Right lobe of liver (tissue), 6 donors: ENCODE measurements at regions not wholly inside any gene's neighbourhood (a gene's known extent, or its start where the extent isn't known, plus 50 kb on each side); places are given as distances from the start of the nearest gene placed in this dataset.

Experiments
- ATAC-seq, 4 donors: fragments of 200-7000 bp; cut with Tn5 transposase; one replicate each; pipeline ENCODE4 v1.9.1; 2020; ENCODE audit warnings: mild to moderate bottlenecking in 4 of 4, moderate library complexity in 4 of 4
- DNase-seq, 3 donors: peaks; one replicate each; pipeline ENCODE4 v3.0.0-alpha.2; 2020
- H3K27ac ChIP-seq, 3 donors: fragments of 200-600 bp; one replicate each; pipeline ENCODE4 v1.8.0; 2022
- H3K27me3 ChIP-seq, 2 donors: fragments of 200-600 bp; one replicate each; pipeline ENCODE4 v1.8.0; 2022
- H3K36me3 ChIP-seq, 4 donors: fragments of 200-600 bp; sonication (generic) in 1 of 4; one replicate each; pipeline versions ENCODE4 v1.5.1 to v1.8.0; 2017 to 2022; ENCODE audit warnings: control low read depth in 1 of 4
- H3K4me1 ChIP-seq, 4 donors: fragments of 200-600 bp; sonication (generic) in 1 of 4; one replicate each; pipeline versions ENCODE4 v1.5.1 to v1.8.0; 2017 to 2022; ENCODE audit warnings: control low read depth in 1 of 4
- H3K4me3 ChIP-seq, 3 donors: fragments of 200-600 bp; one replicate each; pipeline ENCODE4 v1.8.0; 2022
- H3K9me3 ChIP-seq, 4 donors: fragments of 200-600 bp; sonication (generic) in 1 of 4; one replicate each; pipeline versions ENCODE4 v1.5.1 to v1.8.0; 2017 to 2022; ENCODE audit warnings: control low read depth in 1 of 4
- CTCF ChIP-seq, 4 donors: fragments of 200-600 bp in 3 of 4; fragments of 450-650 bp in 1 of 4; IDR thresholded peaks; one replicate each; pipeline versions ENCODE4 v1.5.1 to v1.8.0; 2016 to 2022; ENCODE audit warnings: antibody characterized with exemption in 4 of 4, mild to moderate bottlenecking in 2 of 4
- POLR2A ChIP-seq: fragments of 450-650 bp; IDR thresholded peaks from one replicate; pipeline ENCODE4 v1.6.1; 2017; ENCODE audit warnings: antibody characterized with exemption, mild to moderate bottlenecking
- WGBS: methylation state at CpG from one replicate; pipeline ENCODE4 v1.1.6; 2018; ENCODE audit warnings: low coverage, low lambda C conversion rate; ENCODE audit not compliant: insufficient coverage; ENCODE audit errors: missing lambda C conversion rate; 5-methylcytosine and 5-hydroxymethylcytosine counted together
- intact Hi-C, 2 donors: fragments of 100-400 bp; cut with DNase I; formaldehyde crosslinking; loops; one replicate each; pipeline versions ENCODE4 v1.11.2 to v1.14.1; 2022
- donor health status: DM: no; HTN: yes; CAD: no.
- donor health status: DM: no; HTN: no; CAD: no.
- donor health status: DM: no; HTN: no; CAD: no.
- donor health status: DM: no; HTN: yes; CAD: no.
- donor health status: DM: no; HTN: yes; CAD: no.

- Histone ChIP-seq H3K27me3 (no peaks in the 10 kb centered on the region), H3K36me3 (no peaks in the 10 kb centered on the region), H3K4me3 (no peak overlapping the region), H3K9me3 (no peaks in the 10 kb centered on the region), H3K27ac (no peak overlapping the region), H3K4me1 (no peaks in the 10 kb centered on the region)
- DNase-seq (no peak), ATAC-seq (no peak)
- 65% methylated on average over 2 of the region's 2 CpGs for WGBS
- no peak for TF ChIP-seq POLR2A
- intact Hi-C loops = no loop called here
Observed at GRCh38 chr13:99072356-99072755, 94.5 kb upstream of the DOCK9 start.

- WGBS = 41% methylated on average over 2 of the region's 4 CpGs
- Histone ChIP-seq H3K36me3 (no peaks in the 10 kb centered on the region), H3K9me3 (no peaks in the 10 kb centered on the region), H3K27me3 (no peaks in the 10 kb centered on the region), H3K4me1 (no peaks in the 10 kb centered on the region), H3K4me3 (no peak overlapping the region), H3K27ac (no peak overlapping the region)
- ATAC-seq = no peak
- no peak for TF ChIP-seq POLR2A
- no peak for TF ChIP-seq CTCF (IDR thresholded peaks at IDR 0.05)
- intact Hi-C loops = no loop called here
- no peak for DNase-seq
Observed at GRCh38 chr13:99072941-99073340, 95.1 kb upstream of the DOCK9 start.

- Histone ChIP-seq H3K27me3 (no peaks in the 10 kb centered on the region), H3K4me1 (no peaks in the 10 kb centered on the region), H3K36me3 (no peaks in the 10 kb centered on the region), H3K27ac (no peak overlapping the region), H3K4me3 (no peak overlapping the region), H3K9me3 (no peaks in the 10 kb centered on the region)
- DNase-seq (no peak), ATAC-seq (no peak)
- intact Hi-C loops = no loop called here
- TF ChIP-seq CTCF (IDR thresholded peaks at IDR 0.05) = no peak
- no peak for TF ChIP-seq POLR2A
- 52% methylated on average over 2 of the region's 2 CpGs for WGBS
Observed at GRCh38 chr13:99074693-99075092, 96.8 kb upstream of the DOCK9 start.

GRCh38 chr13:99075268-99076191 lies 97.7 kb upstream of the DOCK9 start:
- Histone ChIP-seq H3K9me3 (no peaks in the 10 kb centered on the region), H3K36me3 (no peaks in the 10 kb centered on the region), H3K4me1 (no peaks in the 10 kb centered on the region), H3K27me3 (no peaks in the 10 kb centered on the region), H3K27ac (no peak overlapping the region), H3K4me3 (no peak overlapping the region)
- TF ChIP-seq POLR2A (no peak), CTCF (IDR thresholded peaks at IDR 0.05) (no peak)
- intact Hi-C loops = no loop called here
- peak in 2 of 4 donors; percentile 41 to 44 for ATAC-seq
- DNase-seq = no peak
- WGBS = 100% methylated on average over 1 of the region's 1 CpG

- WGBS = 89% methylated on average over 7 of the region's 8 CpGs
- no peaks in the 10 kb centered on the region for H3K4me1 ChIP-seq
- no peak for ATAC-seq
- no peaks in the 10 kb centered on the region for H3K27me3 ChIP-seq
- intact Hi-C loops = no loop called here
- no peak overlapping the region for H3K4me3 ChIP-seq
- H3K9me3 ChIP-seq = no peaks in the 10 kb centered on the region
- DNase-seq = no peak
- H3K36me3 ChIP-seq = no peaks in the 10 kb centered on the region
- TF ChIP-seq CTCF (IDR thresholded peaks at IDR 0.05) (no peak), POLR2A (no peak)
- no peak overlapping the region for H3K27ac ChIP-seq
Observed at GRCh38 chr13:99078017-99078771, 100.3 kb upstream of the DOCK9 start.
